HG02973 (cell line): ENCODE measurements at regions not wholly inside any gene's neighbourhood (a gene's known extent, or its start where the extent isn't known, plus 50 kb on each side); places are given as distances from the start of the nearest gene placed in this dataset.
"Not testable (repeated sequence)": the region's sequence is repeated elsewhere in the genome, so short reads cannot be mapped to it uniquely, and the experiment has no call there.

Source experiments
- ATAC-seq: cut with Tn5 transposase; IDR thresholded peaks from one replicate; pipeline ENCODE4 v1.9.1; 2021; ENCODE audit warnings: moderate library complexity; ENCODE audit not compliant: unreplicated experiment

DNA sequence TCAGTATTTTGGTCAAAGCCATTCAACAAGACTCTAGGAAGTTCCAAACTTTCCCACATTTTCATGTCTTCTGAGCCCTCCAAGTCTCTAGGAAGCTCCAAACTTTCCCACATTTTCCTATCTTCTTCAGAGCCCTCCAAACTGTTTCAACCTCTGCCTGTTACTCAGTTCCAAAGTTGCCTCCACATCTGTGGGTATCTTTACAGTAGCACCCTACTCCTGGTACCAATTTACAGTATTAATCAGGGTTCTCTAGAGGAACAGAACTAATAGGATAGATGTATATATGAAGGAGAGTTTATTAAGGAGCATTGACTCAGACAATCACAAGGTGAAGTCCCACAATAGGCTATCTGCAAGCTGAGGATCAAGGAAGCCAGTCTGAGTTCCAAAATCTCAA, 296.0 kb upstream of the CCL2 start:
- not testable (repeated sequence) for ATAC-seq

DNA sequence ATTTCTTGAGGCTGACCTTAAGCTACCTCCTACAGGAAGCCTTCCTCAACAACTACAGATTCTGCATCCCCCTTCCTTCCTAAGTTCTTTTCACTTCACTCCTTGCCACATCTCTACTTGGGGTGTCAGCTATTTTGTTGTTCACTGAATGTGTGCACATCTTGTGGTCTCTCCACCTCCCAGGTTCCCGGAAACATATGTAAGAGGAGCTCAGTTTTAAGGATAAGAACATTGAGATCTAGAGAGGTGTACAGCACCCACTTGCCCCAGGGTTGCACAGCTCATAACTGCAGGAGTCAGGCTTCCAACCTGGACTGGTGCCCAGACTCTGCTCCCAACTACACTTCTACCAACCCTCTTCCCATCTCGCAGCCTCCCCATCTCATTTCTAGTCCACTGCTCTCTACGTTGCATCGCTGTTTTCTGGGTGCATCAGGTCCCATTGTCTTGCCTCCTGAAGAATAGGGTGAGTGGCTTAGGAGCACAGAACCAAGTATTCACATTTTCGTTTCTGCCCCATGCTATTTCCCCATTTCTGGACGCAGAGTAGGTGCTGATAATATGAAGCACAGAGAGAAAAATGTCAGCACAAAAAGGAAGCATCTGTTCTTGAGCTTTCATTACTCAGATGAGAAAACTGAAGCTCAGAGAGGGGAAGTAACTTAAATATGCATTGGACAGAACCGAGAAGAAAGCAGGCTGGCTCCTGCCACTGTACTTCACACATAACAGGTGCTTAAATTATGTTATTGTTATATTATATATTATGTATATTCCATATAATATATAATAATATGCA, 292.0 kb upstream of the CCL2 start:
- no peak for ATAC-seq

DNA sequence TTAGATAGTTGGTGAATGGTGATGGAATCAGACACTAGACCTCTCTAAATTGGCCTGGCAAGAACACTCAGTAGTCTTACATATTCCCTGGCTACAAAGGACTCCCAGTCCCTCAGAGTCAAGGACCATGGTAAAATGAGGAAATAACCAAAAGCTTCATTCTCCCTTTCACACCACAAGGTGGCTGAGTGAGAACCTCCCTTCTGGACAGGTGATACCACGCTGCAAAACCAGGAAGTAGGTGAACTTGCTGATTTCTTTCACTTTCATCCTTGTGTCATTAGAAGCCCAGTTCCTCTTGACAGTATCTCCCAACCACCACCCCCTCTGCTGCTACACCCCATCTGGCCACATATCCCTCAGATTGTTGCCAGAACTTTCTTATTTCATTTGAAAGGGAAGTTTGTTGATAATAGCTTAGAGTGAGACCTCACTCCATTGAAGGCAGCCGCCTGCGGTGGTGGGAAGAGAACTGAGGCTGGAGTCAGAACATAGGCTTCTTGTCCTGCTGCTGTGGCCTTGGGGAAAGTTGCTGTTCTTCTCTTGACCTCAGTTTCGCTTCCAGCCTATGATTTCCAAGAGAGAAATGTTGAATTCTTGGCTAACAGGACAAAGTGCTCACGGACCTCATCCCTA, 290.6 kb upstream of the CCL2 start:
- peak; percentile 64 for ATAC-seq

DNA sequence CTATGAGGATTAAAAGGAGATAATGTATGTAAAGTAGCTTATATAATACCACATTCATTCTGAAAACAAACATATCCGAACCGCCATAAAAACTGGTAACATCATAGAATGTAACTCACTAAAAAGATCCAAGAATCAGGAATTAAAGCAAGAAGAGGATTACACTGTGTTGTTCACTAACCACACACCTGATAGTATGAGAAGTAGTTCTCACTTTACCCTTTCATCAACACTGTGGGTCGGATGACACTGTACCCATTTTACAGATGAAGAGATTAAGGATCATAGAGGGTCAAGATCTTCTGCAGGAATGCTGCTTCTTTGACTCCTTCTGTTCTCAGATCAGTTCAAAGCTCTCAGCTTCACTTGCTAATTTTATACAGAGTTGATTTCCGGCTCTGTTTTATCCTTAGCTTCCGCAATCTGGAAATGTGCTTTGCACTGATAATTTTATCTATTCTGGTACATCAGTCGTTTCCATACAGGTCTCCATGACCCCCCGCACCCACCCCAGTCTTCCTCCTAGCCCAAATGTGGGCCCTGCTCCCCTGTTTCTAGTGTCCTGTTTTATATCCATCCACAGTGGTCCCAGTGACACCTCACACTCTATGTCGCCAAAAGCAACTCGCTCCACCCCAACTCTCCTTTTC, 288.6 kb upstream of the CCL2 start:
- ATAC-seq = no peak

DNA sequence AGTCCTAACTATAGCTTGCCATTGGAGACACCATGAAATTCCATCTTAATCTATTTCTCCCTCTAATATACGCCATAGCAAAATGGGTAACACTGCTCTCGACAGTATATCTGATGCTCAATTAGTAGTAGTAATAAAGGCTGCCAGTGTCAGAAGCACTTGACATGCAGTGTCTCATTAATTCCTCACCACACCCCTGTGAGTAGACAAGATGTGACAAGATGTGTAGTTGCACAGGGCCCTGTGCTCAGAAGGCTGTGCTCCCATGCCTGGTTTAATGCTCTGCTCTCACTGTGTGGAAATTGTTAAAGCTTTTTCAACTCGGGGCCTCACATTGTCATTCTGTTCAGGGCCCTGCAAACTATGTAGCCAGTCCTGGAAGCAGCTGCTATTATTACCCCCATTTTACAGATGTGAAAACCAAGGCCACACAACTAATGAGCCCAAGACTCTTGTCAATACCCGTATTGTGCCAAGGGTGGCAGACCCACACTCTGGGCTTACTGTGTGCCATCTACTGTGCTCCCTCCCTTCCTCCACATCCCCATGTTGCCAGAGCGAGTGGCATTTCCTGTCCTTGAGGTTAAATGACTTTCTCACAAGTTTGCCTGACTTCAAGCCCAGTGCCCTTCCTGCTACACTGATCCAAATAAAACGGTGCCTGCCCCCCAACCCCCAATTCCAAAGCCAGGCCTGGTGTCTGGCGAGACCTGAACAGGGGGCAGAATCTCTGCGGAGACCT, 287.3 kb upstream of the CCL2 start:
- no peak for ATAC-seq

DNA sequence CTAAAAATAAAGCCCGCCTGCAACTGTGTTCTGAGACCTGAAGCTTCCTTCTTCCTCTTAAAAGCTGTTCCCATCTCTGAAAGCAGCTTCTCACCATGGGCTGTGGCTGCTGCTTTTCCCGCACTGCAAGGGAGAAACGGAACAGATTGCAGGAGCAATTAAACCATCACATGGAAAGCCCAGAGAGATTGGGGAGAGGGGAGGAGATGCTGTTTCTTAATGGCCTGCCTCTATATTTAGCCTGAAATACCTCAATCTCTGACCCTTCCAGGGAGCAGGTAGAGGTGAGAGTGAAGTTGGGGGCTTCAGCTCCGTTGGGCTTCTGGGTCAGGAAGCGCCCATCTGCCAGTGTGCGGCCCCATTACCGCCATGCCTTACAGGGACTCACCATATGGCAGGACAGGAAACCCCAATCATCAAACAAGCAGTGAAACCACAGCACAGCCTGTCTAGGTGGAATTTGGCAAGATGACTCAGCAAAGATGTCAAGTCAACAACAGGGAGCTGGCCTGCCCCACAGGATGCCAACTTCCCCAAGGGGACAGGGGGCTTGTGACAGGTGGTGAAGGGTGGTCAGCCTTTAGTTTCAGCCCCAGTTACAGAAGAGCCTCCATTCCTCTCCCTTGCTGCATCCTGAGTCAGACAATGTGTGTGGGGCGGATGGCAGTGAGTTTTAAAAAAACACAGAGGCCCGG, 286.6 kb upstream of the CCL2 start:
- ATAC-seq = peak; percentile 64

DNA sequence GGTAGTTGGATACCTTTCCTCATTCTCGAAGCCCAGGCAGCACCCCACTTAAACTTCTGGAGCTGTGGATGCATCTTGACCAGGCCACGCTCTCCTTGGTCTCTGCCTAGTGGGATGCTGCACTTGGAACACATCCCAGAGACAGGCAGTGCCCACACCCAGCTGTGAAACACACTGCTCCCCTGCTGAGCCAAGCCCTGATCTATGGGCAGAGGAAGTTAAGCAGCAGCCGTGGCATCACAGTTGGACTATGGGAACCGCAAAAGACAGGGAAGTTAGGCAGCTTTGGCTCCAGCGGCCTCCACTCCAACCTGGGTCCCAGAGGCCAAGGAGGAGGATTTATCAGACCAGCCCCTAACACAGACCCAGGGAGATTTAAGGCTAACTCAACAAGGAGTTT, 284.8 kb upstream of the CCL2 start:
- ATAC-seq = no peak

DNA sequence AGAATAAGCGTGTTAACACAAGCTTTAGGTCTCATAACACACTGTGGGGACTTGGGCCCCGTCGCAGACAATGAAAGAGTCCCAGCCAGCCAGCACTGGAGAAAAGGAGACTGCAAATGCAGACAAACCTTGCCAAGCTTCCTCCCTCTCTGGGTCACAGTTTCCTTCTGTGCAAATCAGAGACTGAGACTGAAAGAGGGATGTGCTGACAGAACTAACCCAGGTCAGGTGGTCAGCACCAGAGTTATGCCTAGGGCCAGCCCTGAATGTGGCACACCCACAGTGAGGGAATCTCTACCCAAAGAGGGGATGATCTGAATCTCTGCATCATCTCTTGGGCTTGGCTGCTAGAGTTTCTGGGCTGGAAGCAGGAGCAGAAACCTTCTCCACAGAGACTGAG, 282.3 kb upstream of the CCL2 start:
- ATAC-seq = no peak

DNA sequence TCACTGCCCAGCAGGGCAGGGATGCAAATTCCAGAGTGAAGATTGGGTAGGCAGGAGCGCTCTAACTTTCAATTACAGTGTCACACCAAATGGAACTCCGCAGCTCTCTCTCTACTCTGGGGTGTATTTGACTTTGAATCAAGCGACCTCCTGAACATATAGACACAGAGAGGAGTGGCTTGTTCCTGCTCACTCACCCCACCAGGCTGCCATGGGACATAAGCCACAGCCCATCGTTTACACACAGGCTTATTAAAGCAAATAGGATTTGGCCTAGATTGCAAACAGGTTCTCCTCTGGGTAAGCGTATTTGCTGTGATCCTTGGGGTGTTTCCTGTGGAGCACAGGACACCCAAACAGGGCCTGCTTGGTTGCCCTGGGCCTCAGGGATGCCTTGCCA, 281.6 kb upstream of the CCL2 start:
- no peak for ATAC-seq

DNA sequence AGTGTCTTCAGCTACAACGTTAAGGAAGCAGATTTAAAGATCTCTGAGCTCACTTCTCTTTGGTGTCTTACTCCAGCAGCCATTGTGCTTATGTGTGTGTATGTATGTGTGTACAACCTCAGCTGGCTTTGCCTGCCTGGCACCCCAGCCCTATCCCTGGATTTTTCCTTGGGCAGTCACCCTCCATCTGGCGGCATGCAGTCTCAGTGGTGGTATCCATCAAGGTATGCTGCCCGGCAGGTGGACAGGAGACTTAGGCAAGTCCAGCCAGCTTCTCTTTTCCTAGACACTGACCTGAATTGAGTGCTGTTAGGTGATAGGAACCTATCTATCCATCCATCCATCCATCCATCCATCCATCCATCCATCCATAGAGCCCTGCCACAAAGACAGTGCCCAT, 280.8 kb upstream of the CCL2 start:
- ATAC-seq = no peak

DNA sequence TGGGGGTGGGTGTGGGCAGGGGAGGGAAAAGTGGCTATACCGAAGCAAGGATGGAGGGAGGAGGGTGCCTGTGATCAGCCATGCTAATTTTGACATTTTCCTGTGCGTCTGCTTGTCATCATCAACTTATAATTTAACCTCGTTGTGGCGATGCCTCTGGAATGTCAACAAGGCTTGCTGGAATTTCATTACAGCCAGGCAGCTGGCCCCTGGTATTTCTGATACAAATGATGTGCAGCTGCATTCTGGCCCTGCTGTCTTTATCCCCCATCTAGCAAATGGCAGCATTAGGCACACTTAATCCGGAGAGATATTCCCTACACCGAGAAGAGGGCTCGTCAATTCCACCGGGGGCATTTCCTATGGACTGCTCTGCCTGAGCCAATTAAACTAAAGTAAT, 278.3 kb upstream of the CCL2 start:
- no peak for ATAC-seq

DNA sequence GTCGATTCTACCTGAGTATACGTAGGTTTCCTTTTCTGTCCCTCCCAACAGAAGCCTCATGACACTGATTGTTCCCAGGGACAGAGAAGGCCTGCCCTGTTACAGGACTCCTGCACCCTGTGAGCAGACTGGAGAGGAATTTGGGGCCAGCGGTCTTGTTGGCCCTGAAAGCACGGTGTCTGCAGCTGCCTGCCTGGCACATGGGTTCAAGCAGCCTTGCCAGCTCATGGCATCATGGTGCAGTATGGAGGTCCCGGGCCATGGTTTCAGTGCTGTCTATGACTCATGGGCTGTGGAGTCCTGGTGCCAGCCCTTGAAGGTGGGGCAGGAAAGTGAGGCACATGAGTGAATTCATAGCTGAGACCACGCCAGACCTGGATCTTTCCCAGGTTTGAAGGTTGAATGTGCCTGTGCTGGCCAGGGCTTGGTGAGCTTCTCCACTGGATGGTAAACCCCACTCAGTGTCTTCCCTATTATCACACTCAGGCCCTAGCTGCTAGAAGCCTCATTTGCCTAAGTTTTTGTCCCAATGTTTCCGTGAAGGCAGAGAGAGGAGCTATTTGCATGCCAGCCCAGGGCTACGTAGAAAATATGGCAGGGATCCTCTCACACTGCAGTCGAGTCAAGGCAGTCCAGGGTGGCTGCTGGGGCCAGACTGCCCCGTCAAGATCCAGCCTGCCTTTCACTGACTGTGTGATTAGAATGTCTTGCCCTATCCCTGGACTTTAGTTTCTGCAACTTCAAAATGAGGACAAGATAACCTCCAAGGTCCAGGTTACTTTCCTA, 277.2 kb upstream of the CCL2 start:
- ATAC-seq = no peak

DNA sequence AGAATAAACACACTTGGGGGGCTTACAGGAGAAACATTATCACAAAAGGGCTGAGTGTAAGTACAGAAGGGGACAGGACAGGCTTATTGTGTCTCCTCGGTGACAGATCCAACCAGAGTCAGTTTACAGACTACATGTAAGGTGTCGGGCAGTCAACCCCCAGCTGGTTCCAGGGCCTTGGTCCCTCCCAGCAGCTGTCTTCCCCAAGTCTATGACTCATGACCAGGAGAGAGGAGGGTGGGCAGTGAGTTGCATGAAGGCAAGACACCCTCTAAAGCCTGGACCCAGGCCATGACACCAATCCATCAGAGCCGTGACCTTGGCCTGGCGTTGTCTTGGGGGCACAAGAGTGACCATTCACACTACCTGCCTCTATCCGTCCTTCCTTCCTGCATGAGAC, 276.2 kb upstream of the CCL2 start:
- ATAC-seq = no peak

DNA sequence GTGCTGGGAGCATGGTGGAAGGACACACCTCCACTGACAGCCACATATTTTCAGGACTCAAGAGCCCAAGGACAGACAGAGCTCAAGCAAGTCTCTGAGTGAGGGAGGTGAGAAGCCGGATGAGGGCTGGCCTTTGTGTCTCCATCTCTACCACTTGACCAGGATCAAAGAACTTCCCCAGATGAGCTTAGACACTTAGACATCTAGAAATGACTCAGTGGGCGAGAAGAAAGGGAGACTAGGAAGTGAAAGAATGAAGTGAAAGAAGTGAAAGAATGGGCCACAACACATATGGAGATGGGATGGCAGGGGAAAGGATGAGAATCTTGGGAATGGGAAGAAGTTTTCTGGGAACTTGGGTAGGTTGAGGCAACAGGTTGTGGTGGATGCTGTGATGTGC, 274.9 kb upstream of the CCL2 start:
- ATAC-seq = no peak

DNA sequence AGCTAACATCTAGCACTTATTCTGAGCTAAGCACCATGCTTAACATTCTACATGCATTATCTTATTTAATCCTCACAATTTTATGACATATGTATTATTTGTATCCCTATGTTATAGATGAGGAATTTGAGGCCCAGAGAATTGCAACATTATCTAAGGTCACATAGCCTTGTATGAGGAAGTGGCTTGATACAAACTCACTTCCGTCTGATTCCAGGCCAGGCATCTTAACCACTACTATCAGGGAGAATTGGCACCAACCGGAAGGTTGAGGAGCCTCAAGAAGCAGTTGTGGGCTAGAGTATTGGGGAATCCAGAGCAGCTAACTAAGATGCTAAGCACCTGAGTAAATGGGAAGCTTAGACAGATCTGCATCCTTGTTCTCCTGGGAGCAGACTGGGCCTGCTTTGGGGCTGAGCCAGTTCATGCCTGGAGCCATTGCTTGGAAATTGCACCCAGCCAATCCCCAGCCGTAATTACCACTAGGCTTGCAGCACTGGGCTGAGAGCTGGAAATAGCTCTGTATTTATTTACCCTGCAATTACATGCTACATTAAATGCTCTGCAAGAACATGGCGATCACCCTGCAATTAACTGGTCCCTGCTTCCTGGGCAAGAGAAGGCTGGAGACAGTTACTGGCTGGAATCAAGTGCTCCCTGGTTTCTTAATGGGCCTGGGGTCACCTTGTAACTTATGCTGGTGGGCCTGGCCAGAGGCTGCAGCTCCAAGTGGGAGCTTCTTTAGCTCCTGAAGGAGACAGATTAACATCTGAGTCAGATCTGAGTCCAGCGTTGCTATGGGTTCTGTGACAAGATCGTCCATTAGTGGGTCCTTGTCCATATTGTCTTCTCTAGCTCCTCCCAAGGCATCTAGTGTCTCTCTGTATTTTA, 273.1 kb upstream of the CCL2 start:
- ATAC-seq = no peak

DNA sequence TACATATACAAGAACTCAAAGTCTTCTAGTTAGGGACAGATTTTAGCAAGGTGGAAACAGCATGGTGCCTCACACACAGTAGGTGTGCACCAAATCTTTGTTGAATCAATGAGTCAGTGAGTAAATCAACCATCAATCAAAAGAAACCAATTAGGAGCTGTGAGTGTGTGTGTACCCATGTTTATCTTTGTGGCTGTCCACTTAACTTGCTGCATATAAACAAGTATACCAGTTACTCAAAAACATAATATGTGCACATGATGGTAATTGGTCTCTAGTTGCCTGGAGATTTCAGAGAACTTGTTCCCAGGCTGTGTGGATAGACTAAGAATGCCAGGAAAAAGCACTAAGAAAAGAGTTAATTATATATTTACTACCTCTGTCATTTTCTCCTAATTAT, 272.2 kb upstream of the CCL2 start:
- no peak for ATAC-seq

DNA sequence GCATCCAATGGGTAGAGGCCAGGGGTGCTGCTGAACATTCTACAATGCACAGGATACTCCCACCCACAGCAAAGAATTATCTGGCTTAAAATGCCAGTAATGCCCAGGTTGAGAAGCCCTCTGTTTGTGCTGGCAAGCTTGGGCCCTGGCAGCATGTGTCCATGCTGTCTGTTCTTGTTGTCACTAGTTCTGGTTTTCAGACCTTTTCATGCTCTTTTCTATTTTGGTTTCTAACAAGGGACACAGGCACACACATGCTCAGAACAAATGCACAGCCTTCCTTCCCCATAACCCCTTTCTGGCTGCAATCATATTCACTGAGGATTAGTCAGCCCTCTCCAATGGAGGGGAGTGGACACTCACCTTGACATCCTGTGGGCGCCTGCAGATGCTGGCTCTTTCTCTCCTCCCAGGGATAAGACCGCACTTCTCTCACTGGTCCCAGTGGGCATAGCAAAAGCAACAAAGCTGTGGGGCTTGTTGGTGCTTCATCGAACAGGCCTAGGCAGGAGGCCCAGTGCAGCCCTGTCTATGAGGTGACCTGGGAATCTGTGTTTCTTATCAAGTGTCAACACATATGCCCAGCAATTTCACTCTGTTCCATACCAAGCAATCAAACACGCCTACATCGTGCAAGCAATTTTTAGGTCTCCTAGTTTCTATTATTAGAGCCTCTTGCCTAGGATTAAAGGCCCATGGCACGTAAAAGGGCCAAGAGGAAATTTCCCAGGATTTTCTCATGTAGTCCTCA, 271.1 kb upstream of the CCL2 start:
- no peak for ATAC-seq

DNA sequence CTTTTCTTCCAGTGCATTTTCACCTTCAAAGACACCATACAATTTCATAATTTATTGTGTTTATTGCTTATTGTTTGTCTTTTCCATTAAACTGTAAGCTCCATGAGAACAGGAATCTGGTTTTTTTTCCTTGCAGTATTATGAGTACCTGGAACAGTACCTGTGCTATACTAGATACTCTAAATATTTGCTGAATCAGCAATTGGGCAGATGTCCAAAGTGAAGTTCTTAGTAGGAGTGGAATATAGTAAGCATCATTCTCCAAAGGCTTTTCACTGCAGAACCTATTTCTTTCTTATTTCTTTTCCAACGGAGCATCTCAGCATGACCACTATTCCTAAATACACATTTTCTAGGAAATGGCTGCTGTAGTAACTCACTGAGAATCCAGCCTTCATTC, 269.0 kb upstream of the CCL2 start:
- ATAC-seq = no peak

DNA sequence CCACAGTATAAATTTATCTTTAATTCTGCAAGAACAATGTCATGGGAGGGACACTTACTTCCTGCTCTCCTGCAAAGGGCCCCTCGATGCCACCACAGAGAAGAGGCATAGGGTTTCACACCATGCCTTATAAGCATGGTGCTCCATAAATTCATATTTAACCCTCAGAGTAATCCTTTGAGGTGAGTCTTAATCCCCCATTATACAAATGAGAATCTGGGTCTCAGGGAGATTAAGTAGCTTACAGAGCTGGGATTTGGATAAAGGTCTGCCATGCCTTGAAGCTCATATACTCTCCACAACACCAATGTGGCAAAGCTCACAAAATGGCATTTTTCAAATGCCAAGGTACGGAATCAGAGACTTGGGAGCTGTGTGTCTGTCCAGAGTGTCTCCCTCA, 268.5 kb upstream of the CCL2 start:
- no peak for ATAC-seq
